Activated naive CD4-positive, alpha-beta T cell treated with anti-CD3 and anti-CD28 coated beads, Interleukin-2, amount 10 ng/mL, durations not matched to agents 7 days and 5 days (primary cell): ENCODE measurements at regions not wholly inside any gene's neighbourhood (a gene's known extent, or its start where the extent isn't known, plus 50 kb on each side); places are given as distances from the start of the nearest gene placed in this dataset.

Experiments used
- CTCF ChIA-PET: fragments of 350-600 bp; sonication (Branson Sonifier 250); formaldehyde crosslinking; loops from one replicate; lab custom pipeline; 2021; ENCODE audit warnings: antibody characterized with exemption; lab: Charles Lee
- DNase-seq: peaks from one replicate; pipeline ENCODE4 v3.0.0-alpha.2; 2020
- H3K27ac Mint-ChIP-seq: one replicate; pipeline ENCODE4 v1.8.0; 2021; ENCODE audit warnings: mild to moderate bottlenecking, moderate library complexity, mixed read lengths
- H3K27me3 Mint-ChIP-seq: one replicate; pipeline ENCODE4 v1.8.0; 2021; ENCODE audit warnings: mild to moderate bottlenecking, mixed read lengths
- H3K36me3 Mint-ChIP-seq: one replicate; pipeline ENCODE4 v1.8.0; 2021; ENCODE audit warnings: mixed read lengths
- H3K4me1 Mint-ChIP-seq: one replicate; pipeline ENCODE4 v1.8.0; 2021; ENCODE audit warnings: mixed read lengths
- H3K4me3 Mint-ChIP-seq: one replicate; pipeline ENCODE4 v1.8.0; 2021; ENCODE audit warnings: mild to moderate bottlenecking, moderate library complexity, mixed read lengths
- H3K9me3 Mint-ChIP-seq: one replicate; pipeline ENCODE4 v1.8.0; 2021; ENCODE audit warnings: mixed read lengths

GRCh38 chr3:127406309-127407025 lies 118.6 kb upstream of the PRR20G start:
- Mint-ChIP-seq H3K36me3 (no peaks in the 10 kb centered on the region), H3K4me3 (no peak overlapping the region), H3K9me3 (no peaks in the 10 kb centered on the region), H3K27ac (no peak overlapping the region), H3K4me1 (no peaks in the 10 kb centered on the region), H3K27me3 (peaks cover 14% of the 10 kb centered on the region)
- CTCF ChIA-PET: interaction anchor here (1.5 kb wide), 1 partner anchor 138 kb away, joined by 3 read pairs; no protein-coding TSS in a partner anchor
- no peak for DNase-seq

- no peak overlapping the region for H3K27ac Mint-ChIP-seq
- peaks cover 13% of the 10 kb centered on the region for H3K27me3 Mint-ChIP-seq
- no peaks in the 10 kb centered on the region for H3K36me3 Mint-ChIP-seq
- no peaks in the 10 kb centered on the region for H3K4me1 Mint-ChIP-seq
- DNase-seq: no peak
- H3K4me3 Mint-ChIP-seq: no peak overlapping the region
- H3K9me3 Mint-ChIP-seq: no peaks in the 10 kb centered on the region
- CTCF ChIA-PET: interaction anchor here (1.5 kb wide), 1 partner anchor 139 kb away, joined by 3 read pairs; no protein-coding TSS in a partner anchor
Measured at GRCh38 chr3:127405791-127406190, 117.9 kb upstream of the PRR20G start.

- Mint-ChIP-seq H3K27me3 (peaks cover 11% of the 10 kb centered on the region), H3K4me3 (no peak overlapping the region), H3K4me1 (no peaks in the 10 kb centered on the region), H3K9me3 (no peaks in the 10 kb centered on the region), H3K36me3 (no peaks in the 10 kb centered on the region), H3K27ac (no peak overlapping the region)
- DNase-seq: no peak
- CTCF ChIA-PET: interaction anchor here (1.5 kb wide), 1 partner anchor 139 kb away, joined by 3 read pairs; no protein-coding TSS in a partner anchor
Measured at GRCh38 chr3:127405010-127405598, 117.3 kb upstream of the PRR20G start.

GRCh38 chr3:127404221-127405009 lies 116.6 kb upstream of the PRR20G start:
- DNase-seq: no peak
- Mint-ChIP-seq H3K27ac (no peak overlapping the region), H3K27me3 (peaks cover 11% of the 10 kb centered on the region)

GRCh38 chr3:127403795-127404194 lies 115.9 kb upstream of the PRR20G start:
- CTCF ChIA-PET: no interaction called here
- Mint-ChIP-seq H3K36me3 (no peaks in the 10 kb centered on the region), H3K9me3 (no peaks in the 10 kb centered on the region), H3K27me3 (peaks cover 11% of the 10 kb centered on the region), H3K4me1 (no peaks in the 10 kb centered on the region), H3K4me3 (no peak overlapping the region), H3K27ac (no peak overlapping the region)
- no peak for DNase-seq

More at GRCh38 chr3:127404221-127405009, 116.6 kb upstream of the PRR20G start:
- no peaks in the 10 kb centered on the region for H3K4me1 Mint-ChIP-seq
- no peaks in the 10 kb centered on the region for H3K9me3 Mint-ChIP-seq
- no peaks in the 10 kb centered on the region for H3K36me3 Mint-ChIP-seq
- no peak overlapping the region for H3K4me3 Mint-ChIP-seq
- CTCF ChIA-PET: no interaction called here

GRCh38 chr3:127399154-127399553 lies 111.3 kb upstream of the PRR20G start:
- H3K36me3 Mint-ChIP-seq: no peaks in the 10 kb centered on the region
- no peak overlapping the region for H3K27ac Mint-ChIP-seq
- no peaks in the 10 kb centered on the region for H3K9me3 Mint-ChIP-seq
- CTCF ChIA-PET: no interaction called here
- peaks cover 5% of the 10 kb centered on the region for H3K27me3 Mint-ChIP-seq
- no peak overlapping the region for H3K4me3 Mint-ChIP-seq
- DNase-seq: no peak
- no peaks in the 10 kb centered on the region for H3K4me1 Mint-ChIP-seq

- no peak for DNase-seq
- H3K27ac Mint-ChIP-seq: no peak overlapping the region
- peaks cover 15% of the 10 kb centered on the region for H3K27me3 Mint-ChIP-seq
- H3K36me3 Mint-ChIP-seq: no peaks in the 10 kb centered on the region
- no peaks in the 10 kb centered on the region for H3K4me1 Mint-ChIP-seq
- H3K9me3 Mint-ChIP-seq: no peaks in the 10 kb centered on the region
- H3K4me3 Mint-ChIP-seq: no peak overlapping the region
- CTCF ChIA-PET: no interaction called here
Measured at GRCh38 chr3:127396473-127396872, 108.6 kb upstream of the PRR20G start.

- H3K27me3 Mint-ChIP-seq: peaks cover 15% of the 10 kb centered on the region
- no peak overlapping the region for H3K4me3 Mint-ChIP-seq
- DNase-seq: no peak
- no peaks in the 10 kb centered on the region for H3K4me1 Mint-ChIP-seq
- CTCF ChIA-PET: no interaction called here
- H3K36me3 Mint-ChIP-seq: no peaks in the 10 kb centered on the region
- no peaks in the 10 kb centered on the region for H3K9me3 Mint-ChIP-seq
- no peak overlapping the region for H3K27ac Mint-ChIP-seq
Measured at GRCh38 chr3:127395663-127396355, 108.0 kb upstream of the PRR20G start.

GRCh38 chr3:127394984-127395662 lies 107.3 kb upstream of the PRR20G start:
- no peaks in the 10 kb centered on the region for H3K4me1 Mint-ChIP-seq
- no peak overlapping the region for H3K27ac Mint-ChIP-seq
- CTCF ChIA-PET: no interaction called here
- H3K4me3 Mint-ChIP-seq: no peak overlapping the region
- H3K36me3 Mint-ChIP-seq: no peaks in the 10 kb centered on the region
- DNase-seq: no peak
- H3K9me3 Mint-ChIP-seq: no peaks in the 10 kb centered on the region
- peaks cover 15% of the 10 kb centered on the region for H3K27me3 Mint-ChIP-seq

GRCh38 chr3:127394031-127394430 lies 106.2 kb upstream of the PRR20G start:
- H3K9me3 Mint-ChIP-seq: no peaks in the 10 kb centered on the region
- H3K4me1 Mint-ChIP-seq: no peaks in the 10 kb centered on the region
- H3K27me3 Mint-ChIP-seq: peaks cover 15% of the 10 kb centered on the region
- no peak overlapping the region for H3K4me3 Mint-ChIP-seq
- no peaks in the 10 kb centered on the region for H3K36me3 Mint-ChIP-seq
- DNase-seq: no peak
- no peak overlapping the region for H3K27ac Mint-ChIP-seq
- CTCF ChIA-PET: no interaction called here

GRCh38 chr3:127393131-127393820 lies 105.4 kb upstream of the PRR20G start:
- Mint-ChIP-seq H3K36me3 (no peaks in the 10 kb centered on the region), H3K27me3 (peaks cover 15% of the 10 kb centered on the region), H3K27ac (no peak overlapping the region), H3K9me3 (no peaks in the 10 kb centered on the region), H3K4me3 (no peak overlapping the region), H3K4me1 (no peaks in the 10 kb centered on the region)
- CTCF ChIA-PET: no interaction called here
- DNase-seq: no peak

GRCh38 chr3:127392156-127392490 lies 104.3 kb upstream of the PRR20G start:
- Mint-ChIP-seq H3K36me3 (no peaks in the 10 kb centered on the region), H3K27ac (no peak overlapping the region), H3K27me3 (peaks cover 15% of the 10 kb centered on the region), H3K4me3 (no peak overlapping the region), H3K9me3 (no peaks in the 10 kb centered on the region), H3K4me1 (no peaks in the 10 kb centered on the region)
- no peak for DNase-seq
- CTCF ChIA-PET: no interaction called here

GRCh38 chr3:127391436-127392155 lies 103.8 kb upstream of the PRR20G start:
- no peak overlapping the region for H3K27ac Mint-ChIP-seq
- DNase-seq: no peak
- H3K4me1 Mint-ChIP-seq: no peaks in the 10 kb centered on the region
- H3K36me3 Mint-ChIP-seq: no peaks in the 10 kb centered on the region
- no peaks in the 10 kb centered on the region for H3K9me3 Mint-ChIP-seq
- peaks cover 15% of the 10 kb centered on the region for H3K27me3 Mint-ChIP-seq
- H3K4me3 Mint-ChIP-seq: no peak overlapping the region
- CTCF ChIA-PET: no interaction called here
